Cerebellar cortex (tissue), 1 donor: ENCODE measurements at regions not wholly inside any gene's neighbourhood (a gene's known extent, or its start where the extent isn't known, plus 50 kb on each side); places are given as distances from the start of the nearest gene placed in this dataset.
"Not testable (repeated sequence)": the region's sequence is repeated elsewhere in the genome, so short reads cannot be mapped to it uniquely, and the experiment has no call there.

ENCODE experiments used
- DNase-seq: peaks from one replicate; pipeline ENCODE4 v3.0.0-alpha.2; 2015; ENCODE audit warnings: low spot score

DNA sequence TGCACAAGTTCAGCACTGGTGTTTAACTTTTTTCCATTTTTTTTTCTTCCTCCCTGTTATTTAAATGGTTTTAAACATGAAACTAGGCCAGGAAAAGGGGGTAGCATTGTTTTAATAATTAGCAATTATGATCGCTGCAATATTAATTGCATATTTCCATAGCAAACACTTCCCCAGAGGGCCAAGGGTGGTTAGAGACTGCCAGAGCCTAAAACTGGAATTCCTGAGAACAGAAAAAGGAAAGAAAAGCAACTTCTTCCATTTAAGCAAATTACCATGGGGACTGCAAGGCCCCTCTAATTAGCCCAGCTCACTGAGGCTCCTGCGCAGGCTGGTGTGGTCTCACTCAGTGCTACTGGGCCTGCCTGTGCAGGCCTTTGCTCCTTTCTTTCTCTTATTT, 201.5 kb downstream of the SMAD2 start:
- no peak for DNase-seq

DNA sequence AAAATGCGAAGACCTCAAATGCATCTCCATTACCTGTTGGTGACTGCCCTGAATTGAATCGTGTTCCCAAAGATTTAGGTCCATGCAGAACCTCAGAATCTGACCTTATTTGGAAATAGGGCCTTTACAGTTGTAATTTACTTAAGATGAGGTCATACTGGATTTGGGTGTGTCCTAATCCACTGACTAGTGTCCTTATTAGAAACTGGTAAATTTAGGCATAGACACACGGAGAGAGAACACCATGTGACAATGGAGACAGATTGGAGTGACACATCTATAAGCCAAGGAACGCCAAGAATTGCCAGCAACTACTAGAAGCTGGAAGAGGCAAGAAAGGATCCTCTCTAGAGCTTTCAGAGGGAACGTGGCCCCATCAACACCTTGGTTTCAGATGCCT, 203.1 kb downstream of the SMAD2 start:
- no peak for DNase-seq

DNA sequence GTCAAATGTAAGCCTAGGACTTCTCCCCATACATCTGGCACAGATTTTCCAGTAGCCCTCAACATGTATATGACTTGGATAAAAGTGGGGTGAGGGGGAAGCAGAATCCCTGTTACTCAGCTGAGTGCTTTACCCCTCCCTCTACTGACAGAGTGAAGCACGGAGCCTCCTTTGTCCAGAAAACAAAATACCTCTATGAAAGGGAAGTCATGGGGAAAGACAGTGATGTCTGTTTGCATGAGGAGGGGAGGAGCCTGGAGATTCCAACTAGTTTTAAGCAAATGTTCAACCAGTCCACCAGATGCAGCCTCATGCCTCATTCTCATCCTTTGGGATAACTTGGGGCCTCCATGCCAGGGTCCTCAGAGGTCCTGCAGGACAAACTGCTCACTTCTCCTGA, 203.9 kb downstream of the SMAD2 start:
- DNase-seq = no peak

DNA sequence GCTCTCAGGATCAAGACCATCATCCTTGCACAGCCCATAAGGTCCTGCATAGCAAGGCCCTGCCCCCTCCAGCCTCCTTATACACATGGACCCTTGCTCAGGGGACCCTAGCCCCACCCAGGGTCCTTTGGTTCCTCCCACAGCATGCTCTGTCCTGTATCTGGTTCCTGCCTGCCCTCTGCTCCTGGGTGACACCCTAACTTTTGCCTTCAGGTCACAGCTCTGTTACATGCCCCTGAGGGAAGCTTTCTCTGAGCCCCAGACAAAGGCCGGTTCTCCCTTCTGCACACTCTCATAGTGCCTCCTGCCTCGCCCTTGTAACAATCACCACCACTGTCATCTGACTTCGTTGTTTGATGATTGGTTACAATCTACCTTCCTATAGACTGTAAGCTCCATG, 204.8 kb downstream of the SMAD2 start:
- no peak for DNase-seq

DNA sequence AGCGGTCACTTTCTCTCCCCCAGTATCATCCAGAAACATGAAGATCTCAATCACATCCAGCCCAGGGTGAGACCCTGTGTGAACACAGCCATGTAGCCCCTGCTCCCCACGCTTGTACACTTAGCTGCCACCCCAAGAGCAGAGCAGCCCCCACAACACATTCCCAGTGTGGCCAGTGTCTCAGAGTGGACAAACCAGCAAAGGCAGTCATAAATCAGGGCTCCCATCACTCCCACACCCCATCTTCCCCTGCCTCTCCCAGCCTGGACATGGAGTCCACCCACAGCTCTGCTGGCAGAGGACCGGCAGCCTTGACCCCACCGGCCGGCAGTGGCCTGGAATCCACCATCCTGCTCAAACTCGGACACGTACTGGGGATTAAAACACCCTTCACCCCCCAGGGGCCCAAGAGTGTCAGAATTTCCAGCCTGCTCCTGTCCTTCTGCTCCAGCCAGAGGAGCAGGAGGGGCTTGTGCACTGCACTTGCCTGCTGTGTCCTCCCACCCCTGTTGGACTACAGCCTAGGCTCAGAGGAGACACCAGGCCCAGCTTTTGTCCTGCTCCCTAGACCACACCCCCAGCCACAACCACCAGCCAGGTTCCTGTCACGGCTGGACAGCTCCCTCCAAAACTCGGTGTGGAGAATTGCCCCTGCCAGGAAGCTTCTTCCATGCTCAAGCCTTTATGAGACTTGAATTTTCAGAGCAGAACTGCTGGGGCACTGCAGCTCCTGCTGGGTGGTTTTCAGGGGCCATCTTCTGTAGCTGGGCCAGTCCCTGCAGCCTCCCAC, 206.1 kb downstream of the SMAD2 start:
- DNase-seq = no peak

DNA sequence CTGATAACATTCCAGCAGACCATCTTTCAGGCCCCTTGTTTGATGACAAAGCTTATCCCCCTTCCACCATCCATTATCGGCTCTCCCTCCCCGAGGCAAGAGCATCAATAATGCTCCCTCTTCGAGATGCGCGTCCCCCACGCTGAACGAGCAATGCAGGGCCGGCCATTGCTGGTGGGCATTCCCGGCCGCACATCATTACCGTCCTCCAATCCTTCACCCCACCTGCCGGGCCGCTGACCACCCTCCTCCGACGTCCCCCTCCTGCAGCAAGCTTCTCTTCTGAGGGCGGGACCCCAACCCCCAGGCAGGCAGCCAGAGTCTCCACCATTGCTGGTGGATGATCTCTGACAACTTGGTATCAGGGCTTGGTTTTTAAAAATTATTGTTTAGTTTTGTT, 208.6 kb downstream of the SMAD2 start:
- DNase-seq = no peak

DNA sequence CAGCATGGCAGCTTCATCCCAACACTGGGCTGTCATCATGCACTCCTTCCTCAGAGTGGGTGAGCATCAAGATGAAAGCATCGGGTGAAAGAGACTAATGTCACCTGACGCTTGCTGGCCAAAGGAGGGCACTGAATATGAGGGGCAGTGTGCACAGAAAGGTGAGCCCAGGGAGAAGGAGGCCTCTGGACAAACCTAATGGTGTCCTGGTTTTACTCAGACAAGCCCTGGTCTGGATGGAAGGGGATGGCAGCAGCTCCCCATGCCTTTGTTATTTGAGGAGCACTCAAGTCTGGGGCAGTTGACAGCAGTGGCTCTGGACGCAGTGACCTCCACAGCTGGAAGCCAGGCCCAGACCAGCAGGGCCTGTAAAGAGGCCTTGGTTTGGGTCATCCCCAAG, 209.7 kb downstream of the SMAD2 start:
- DNase-seq = no peak

DNA sequence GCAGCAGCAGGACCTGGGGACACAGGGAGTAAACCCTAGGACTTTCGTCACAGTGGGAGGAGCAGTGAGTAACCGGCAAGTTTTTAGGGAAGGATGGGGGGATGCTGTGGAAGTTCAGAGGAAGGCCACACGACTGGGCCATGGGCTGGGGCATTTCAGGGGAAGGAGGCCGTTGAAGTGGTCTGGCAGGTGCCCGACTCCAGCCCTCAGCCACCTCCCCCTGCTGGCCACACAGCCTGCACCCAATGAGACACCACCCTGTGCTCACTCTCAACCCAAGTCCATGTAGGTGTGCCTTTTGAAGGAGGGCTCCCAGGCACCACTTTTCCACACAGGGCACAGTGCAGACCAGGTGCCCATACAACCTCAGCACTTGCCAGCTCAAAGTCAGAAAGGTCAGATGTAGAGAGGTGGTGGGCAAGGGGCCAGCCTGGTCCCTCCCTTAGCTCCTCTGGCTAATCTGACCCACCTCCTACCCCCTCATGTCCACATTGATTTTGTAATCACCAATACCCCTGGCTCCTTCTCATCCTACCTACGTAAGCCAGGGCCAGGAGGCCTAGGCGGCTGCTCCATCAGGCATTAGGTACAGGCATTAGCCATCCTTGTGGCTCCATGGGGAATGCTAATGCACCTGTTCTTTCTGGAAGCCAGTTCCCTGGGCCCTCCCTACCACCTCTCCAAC, 211.2 kb downstream of the SMAD2 start:
- no peak for DNase-seq

DNA sequence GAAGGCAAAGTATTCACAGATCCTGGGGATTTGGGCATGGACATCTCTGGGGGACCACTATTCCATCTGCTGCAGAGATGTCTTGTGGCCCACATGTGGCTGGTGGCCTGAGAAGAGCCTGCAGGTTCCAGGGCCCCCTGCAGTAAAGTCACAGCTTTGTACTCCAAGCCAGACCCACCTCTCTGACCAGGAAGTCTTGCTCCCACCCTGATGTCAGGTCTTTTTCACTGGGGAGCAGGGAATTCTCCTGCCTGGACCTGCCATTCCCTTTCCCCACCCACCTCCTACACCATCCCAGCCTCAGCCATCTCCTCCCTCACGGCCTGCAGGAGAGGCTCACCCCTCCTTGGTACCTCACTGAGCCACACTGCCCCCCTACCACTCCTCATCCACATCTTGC, 211.8 kb downstream of the SMAD2 start:
- no peak for DNase-seq

DNA sequence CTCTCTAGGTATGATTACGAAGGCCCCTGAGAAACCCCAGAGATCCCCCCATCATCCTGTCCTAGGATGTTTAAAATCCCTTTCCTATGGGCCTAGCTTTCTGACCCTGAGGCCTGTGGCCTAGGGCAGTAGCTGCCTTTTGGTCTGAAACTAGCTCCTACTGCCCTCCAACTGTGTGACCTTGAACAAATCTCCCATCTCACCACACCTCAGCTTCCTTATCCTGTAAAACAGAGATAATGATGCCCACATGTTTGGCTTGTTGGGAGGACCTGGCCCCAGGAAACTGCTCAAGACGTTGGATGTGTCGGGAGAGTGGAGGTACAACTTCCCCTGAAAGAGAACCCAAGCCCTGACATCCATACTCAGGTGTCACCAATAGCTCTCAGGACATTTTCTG, 213.2 kb downstream of the SMAD2 start:
- DNase-seq = no peak

DNA sequence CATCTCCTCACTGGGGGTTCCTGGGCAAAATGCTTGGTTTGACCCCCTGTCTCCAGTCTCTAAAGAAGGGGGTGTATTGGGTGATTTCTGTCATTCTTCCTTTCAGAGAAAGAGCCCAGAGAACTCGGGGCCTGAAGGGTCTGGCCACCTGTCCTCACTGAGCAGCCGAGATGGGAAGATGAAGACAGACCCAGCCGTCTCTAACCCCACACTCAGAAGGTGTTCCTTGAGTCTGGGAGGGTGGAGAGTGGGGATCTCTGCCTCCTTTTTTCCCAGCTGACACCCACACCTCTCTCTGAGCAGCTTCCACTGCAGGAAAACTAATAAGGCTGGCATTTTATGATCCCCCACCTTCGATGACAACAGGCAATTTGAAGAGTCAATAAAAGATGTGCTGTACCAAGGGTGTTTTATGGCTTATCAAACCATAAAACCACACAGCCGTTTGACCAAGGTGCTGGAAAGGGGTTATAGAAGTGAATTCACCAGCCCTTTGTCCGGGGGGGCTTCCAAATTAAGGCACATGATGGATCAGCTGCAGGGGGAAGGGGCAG, 213.8 kb downstream of the SMAD2 start:
- no peak for DNase-seq

DNA sequence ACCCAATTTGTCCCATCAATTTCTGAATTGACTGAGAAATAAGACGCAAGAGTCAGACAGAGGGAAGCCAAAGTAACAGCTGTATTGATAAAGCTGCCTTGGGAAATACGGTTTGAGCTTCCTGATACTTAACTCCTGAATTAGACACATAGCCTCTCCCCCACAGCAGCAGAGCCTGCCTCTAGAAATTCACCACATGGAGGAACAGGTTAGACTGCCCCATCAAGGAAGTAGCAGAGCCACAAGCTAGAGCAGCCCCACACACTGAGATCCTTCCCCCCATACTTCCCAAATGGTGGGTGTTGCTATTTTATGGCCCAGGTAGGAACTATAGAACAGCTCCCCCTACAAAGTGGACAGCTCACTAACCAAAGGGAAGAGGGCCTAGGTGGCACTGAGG, 220.0 kb downstream of the SMAD2 start:
- DNase-seq = no peak

DNA sequence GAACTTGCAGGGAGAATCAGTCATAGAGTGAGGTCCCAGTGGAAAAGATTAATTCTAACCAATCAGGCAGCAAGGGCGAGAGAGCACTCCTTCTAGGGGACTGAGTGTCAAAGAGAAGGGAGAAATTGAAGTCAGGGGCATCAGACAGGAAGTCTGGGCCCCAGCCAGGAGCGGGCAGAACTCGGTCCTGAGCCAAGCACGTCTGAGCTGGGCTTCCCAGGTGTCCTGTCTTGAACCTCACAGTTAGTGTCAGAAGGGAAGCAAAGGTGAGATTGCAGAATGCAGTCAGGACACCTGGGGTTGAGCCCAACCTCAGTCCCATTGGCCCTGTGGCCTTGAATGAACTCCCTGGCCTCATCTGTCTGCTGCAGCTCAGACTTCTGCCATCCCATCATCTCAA, 220.9 kb downstream of the SMAD2 start:
- no peak for DNase-seq

DNA sequence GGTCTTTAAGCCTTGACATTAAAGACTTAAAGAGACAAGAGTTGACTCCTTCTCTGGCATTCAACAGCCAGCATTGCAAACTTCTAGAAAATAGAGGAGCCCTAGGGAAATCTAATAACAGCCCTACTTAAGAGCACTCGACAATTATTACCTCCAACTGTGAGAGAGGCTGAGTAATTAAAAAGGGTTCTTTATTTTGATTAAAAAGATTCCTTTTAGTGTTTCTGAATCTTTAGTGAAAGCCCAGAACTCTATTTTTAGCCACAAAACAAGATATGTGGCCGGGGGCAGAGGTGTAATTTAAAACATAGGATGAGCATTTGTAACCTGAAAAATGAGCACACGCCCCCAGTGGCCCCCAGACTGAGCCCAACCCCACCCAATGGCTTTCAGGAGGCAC, 222.3 kb downstream of the SMAD2 start:
- DNase-seq = no peak

DNA sequence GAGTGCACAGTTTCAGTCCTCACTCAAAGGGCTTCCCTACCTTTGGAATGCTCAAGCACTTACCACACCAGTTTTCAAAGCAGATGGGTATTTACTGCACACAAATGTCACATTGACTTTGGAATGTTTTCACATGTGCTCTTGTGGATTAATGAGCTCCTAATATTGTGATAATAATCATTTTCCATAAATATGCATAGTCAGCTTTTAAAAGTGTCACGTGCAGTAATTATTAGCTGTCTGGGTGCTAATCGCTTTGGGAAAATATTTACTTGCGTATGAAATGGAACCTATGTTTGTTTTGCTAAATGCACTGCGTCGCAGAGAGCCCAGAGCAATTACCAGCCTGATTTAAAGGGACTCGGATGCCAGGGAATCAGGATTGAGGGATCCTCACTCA, 229.3 kb downstream of the SMAD2 start:
- DNase-seq = no peak

DNA sequence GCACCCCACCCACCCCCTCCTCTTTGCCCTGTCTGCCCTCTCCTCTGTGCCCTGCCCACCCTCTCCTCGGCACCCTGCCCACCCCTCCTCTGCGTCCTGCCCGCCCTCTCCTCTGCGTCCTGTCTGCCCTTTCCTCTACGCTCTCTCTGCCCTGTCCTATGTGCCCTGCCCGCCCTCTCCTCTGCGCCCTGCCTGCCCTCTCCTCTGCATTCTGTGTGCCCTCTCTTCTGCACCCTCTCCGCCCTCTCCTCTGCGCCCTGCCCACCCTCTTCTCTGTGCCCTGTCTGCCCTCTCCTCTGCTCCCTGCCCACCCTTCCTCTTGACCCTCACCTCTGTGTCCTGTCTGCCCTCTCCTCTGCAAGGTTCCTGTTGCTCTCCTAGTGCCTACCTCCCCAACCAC, 233.6 kb downstream of the SMAD2 start:
- DNase-seq = no peak

DNA sequence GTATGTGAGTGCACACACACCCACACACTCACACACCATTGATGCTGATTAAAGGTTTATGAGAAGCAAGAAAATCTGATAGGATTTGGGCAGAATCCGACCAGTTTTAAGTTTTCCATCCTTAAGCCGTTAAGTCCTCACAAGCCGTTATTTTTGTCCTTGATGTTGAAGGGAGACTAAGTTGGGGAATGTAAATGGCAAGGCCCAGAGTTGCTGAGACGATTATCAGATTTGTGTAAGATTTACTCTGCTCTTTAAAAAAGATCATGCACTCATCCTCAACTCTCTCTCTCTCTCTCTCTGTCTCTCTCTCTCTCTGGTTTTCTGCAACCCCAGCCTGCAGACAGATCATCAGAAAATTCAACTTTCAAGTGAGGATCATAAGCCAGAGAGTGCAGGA, 238.8 kb downstream of the SMAD2 start:
- no peak for DNase-seq

DNA sequence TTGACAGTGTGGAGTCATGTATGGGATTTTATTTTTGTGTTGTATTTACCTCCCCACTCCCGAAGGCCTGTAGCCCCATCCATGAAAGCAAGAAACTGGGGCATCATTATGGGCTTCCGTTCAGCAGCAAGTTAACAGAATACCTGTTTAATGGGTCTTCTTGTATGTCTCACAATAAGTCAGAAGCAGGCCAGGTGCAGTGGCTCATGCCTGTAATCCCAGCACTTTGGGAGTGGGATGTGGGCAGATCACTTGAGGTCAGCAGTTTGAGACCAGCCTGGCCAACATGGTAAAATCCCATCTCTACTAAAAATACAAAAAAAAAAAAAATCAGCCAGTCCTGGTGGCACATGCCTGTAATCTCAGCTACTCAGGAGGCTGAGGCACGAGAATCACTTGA, 239.7 kb downstream of the SMAD2 start:
- not testable (repeated sequence) for DNase-seq

DNA sequence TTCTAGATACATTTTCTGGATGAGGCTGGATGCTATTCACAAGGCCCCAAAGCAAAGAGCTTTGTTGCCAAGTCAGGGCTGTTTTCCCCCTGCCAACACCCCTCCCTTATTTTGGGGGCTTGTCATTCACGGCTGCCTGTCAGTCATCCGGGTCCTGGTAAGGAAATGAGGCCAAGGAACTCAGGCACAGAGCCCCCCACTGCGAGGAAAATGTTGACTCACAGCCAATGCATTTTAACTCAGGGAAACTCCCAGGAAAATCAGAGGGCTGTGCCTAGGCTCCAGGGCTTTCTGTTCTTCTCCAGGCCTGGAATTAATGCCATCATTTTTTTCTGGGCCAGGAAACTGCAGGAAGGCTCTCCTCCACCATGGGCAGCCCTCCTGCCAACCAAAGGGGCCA, 241.1 kb downstream of the SMAD2 start:
- DNase-seq = no peak

DNA sequence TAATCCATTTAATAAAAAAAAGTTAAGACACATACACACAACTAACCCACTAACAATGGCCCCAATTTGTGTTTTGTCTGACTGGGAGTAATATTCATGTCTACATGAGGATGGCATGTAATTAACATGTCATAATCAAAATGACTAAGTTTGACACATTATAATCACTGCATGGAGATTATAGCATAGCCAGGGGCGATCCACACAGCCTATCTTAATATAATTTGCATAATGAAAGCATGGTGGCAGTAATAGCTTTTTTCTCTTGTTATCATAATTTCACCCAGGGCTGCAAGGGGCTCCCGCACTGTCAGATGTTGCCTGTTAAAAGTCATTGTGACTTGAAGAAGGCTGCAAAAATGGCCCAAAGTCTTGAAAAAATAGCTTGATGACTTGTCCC, 243.7 kb downstream of the SMAD2 start:
- DNase-seq = no peak

DNA sequence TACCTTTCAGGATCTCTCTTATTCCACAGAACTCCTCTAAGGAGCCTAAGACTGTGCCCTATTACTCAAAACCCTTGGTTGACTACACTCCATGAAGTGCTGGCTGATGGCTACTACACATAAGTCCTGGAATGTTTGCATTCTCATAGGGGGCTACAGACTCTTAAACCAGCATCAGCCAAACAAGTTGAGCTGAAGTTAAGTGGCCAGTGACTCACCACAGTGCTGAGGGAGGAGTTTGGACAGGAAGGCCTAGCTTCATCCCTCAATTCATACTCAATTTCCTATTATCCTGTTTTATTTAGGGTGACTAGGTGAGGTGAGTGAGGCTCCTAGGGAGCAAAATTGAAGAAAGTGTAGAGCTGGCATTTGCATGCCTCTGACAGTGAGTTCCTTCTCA, 246.7 kb downstream of the SMAD2 start:
- DNase-seq = no peak

DNA sequence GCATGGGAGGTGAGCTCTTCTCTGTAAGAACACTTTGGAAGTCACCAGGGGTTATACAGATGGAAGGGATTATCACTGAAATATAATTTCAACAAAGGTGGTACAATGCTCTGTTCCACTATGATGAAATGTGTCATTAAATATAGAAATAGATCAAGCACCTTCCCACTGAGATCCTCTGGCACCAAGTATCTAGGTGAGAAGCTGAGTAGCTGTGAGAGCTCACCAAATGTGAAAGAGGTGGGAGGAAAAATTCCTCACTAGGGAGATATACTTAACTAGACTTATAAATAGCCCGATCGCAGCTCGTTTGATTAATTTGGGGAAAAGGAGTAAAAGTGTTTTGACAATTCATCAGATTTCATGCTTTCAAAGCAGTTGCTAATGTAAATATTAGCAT, 247.6 kb downstream of the SMAD2 start:
- no peak for DNase-seq

DNA sequence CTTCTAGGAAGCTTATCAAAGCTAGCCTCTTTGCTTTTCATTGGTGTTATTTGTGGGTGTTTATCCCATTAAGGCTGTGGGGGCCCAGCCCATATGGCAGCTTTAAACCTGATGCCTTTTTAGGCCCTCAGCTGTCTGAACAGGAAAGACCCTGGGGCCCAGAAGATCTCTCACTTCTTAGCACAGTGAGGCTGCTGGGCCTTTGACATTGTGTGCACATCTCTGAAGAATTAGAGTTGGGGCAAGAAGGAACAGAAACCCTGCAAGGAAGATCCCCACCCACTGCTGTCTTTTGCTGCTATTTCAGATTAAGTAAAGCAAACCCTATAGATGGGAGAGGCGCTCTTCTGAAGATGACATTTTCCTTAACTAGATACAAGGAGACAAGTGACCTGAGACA, 250.0 kb downstream of the SMAD2 start:
- no peak for DNase-seq

DNA sequence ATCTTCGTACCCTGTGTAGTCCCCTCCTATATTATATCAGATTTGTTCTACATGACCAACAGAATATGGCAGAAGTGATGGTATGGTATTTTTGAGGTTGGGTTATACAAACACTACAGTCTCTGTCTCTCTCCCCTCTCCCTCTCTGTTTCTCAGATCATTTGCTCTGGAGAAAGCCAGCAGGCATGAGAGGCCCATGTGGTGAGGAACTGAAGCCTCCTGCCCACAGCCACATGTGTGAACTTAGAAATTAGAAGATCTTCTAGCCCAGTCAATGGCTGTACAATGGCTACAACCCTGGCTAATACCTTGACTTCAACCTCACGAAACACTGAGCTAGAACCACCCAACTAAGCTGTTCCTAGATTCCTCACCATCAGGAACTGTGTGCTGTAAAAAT, 250.6 kb downstream of the SMAD2 start:
- DNase-seq = no peak
